Panc1 (cell line): ENCODE measurements at regions not wholly inside any gene's neighbourhood (a gene's known extent, or its start where the extent isn't known, plus 50 kb on each side); places are given as distances from the start of the nearest gene placed in this dataset.

Source experiments
- ATAC-seq: fragments of 200-7000 bp; cut with Tn5 transposase; 2 replicates; pipeline ENCODE4 v1.9.1; 2020; ENCODE audit warnings: mild to moderate bottlenecking, moderate library complexity
- BruUV-seq: library from RNA; stranded (reverse); fragments of 400-500 nt; replicated peaks from 2 replicates; lab custom pipeline; 2021; lab: Mats Ljungman, UMichigan
- CTCF ChIA-PET: fragments of 300-600 bp; sonication (Branson Sonifier 250); formaldehyde crosslinking; loops from one replicate; lab custom pipeline; 2022; ENCODE audit warnings: antibody characterized with exemption; lab: Charles Lee
- POLR2A ChIA-PET: fragments of 300-600 bp; sonication (Branson Sonifier 250); formaldehyde crosslinking; loops from one replicate; lab custom pipeline; 2022; ENCODE audit warnings: antibody characterized with exemption; lab: Charles Lee
- DNase-seq: peaks from one replicate; pipeline ENCODE4 v3.0.0-alpha.2; 2010; ENCODE audit warnings: low read depth, low spot score
- H3K27ac ChIP-seq: 2 replicates; pipeline ENCODE4 v1.5.1; 2011; ENCODE audit warnings: mild to moderate bottlenecking, low read length, inconsistent platforms
- H3K27me3 ChIP-seq: fragments of 200-500 bp; sonication (Bioruptor generic); 2 replicates; pipeline ENCODE4 v1.6.0; 2014; ENCODE audit warnings: low read length, inconsistent platforms; ENCODE audit not compliant: control insufficient read depth, insufficient read depth
- H3K36me3 ChIP-seq: fragments of 200-500 bp; sonication (Bioruptor generic); 2 replicates; pipeline ENCODE4 v1.5.1; 2014; ENCODE audit warnings: inconsistent platforms, mild to moderate bottlenecking, low read length, moderate library complexity; ENCODE audit not compliant: control insufficient read depth, insufficient read depth
- H3K4me1 ChIP-seq: 2 replicates; pipeline ENCODE4 v1.5.1; 2011; ENCODE audit warnings: inconsistent platforms, mild to moderate bottlenecking, low read length, moderate library complexity; ENCODE audit not compliant: control insufficient read depth, insufficient read depth
- H3K4me3 ChIP-seq, 2 experiments: 2 replicates each; pipeline ENCODE4 v1.5.1; 2011 to 2012; ENCODE audit warnings: low read depth in 2 of 2, low read length in 2 of 2, mild to moderate bottlenecking in 2 of 2, inconsistent platforms in 1 of 2, moderate library complexity in 1 of 2
- H3K9me3 ChIP-seq: fragments of 200-500 bp; sonication (Bioruptor generic); 2 replicates; pipeline ENCODE4 v1.5.1; 2014; ENCODE audit warnings: low read depth, mild to moderate bottlenecking, inconsistent platforms, low read length, moderate library complexity; ENCODE audit not compliant: control insufficient read depth, insufficient read depth
- POLR2AphosphoS5 ChIP-seq: IDR thresholded peaks from 2 replicates; pipeline ENCODE4 v1.6.1; 2012; ENCODE audit warnings: mild to moderate bottlenecking, low read depth, low read length, moderate library complexity
- REST ChIP-seq, 2 experiments: IDR thresholded peaks; 2 replicates each; pipeline ENCODE4 v1.6.1; 2011 to 2012; ENCODE audit warnings: low read depth in 2 of 2, control low read depth in 1 of 2, low read length in 1 of 2, mild to moderate bottlenecking in 1 of 2, moderate library complexity in 1 of 2; ENCODE audit not compliant: insufficient read depth in 1 of 2
- SIN3A ChIP-seq: IDR thresholded peaks from 2 replicates; pipeline ENCODE4 v1.6.1; 2012; ENCODE audit warnings: low read depth, mild to moderate bottlenecking, low read length, moderate library complexity, borderline replicate concordance; ENCODE audit not compliant: insufficient read depth
- TCF7L2 ChIP-seq: IDR thresholded peaks from 2 replicates; pipeline ENCODE4 v1.6.1; 2011; ENCODE audit warnings: mild to moderate bottlenecking, low read depth, low read length, inconsistent platforms
- in situ Hi-C: cut with HindIII; loops from 2 replicates; pipeline ENCODE4 v1.10.0; 2016; ENCODE audit warnings: low sequenced_read_pairs, low pct_unique_long_range_greater_than_20kb
- intact Hi-C: fragments of 100-400 bp; cut with micrococcal nuclease; formaldehyde crosslinking; loops from one replicate; pipeline ENCODE4 v1.10.0; 2022; ENCODE audit not compliant: unreplicated experiment
- TF ChIP-seq, protein P1 (sequence below): fragments of 450-650 bp; IDR thresholded peaks from 2 replicates; pipeline ENCODE4 v1.5.1; 2017; ENCODE audit warnings: mild to moderate bottlenecking

DNA sequence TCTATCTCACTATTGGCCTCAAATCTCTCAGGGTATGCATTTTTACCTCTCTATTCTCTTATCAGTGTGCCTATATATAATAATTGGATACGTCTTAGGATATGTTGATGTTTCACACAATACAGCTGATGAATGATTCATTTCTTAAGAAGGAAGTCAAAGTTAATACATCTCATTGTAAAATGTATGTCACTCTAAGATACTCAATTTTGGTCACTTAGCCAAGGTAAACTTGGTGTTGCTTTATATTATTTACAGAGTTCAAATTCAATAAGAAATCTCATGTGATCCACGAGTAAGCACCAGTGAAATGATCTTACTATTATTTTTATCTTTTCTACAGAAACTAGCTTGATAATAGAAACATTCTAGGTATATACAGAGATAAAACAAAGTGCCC lies 1266.5 kb downstream of the JRKL start:
- CTCF ChIA-PET, result no interaction called here
- TF ChIP-seq SIN3A (no peak), TCF7L2 (no peak), POLR2AphosphoS5 (no peak), REST (IDR thresholded peaks at IDR 0.05; ENCODE audit: insufficient read depth in 1 of 2, low read depth in 2 of 2, low read length in 1 of 2) (no peak)
- TF ChIP-seq, protein P1, sequence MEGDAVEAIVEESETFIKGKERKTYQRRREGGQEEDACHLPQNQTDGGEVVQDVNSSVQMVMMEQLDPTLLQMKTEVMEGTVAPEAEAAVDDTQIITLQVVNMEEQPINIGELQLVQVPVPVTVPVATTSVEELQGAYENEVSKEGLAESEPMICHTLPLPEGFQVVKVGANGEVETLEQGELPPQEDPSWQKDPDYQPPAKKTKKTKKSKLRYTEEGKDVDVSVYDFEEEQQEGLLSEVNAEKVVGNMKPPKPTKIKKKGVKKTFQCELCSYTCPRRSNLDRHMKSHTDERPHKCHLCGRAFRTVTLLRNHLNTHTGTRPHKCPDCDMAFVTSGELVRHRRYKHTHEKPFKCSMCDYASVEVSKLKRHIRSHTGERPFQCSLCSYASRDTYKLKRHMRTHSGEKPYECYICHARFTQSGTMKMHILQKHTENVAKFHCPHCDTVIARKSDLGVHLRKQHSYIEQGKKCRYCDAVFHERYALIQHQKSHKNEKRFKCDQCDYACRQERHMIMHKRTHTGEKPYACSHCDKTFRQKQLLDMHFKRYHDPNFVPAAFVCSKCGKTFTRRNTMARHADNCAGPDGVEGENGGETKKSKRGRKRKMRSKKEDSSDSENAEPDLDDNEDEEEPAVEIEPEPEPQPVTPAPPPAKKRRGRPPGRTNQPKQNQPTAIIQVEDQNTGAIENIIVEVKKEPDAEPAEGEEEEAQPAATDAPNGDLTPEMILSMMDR, result no peak
- in situ Hi-C loops, result no loop called here

GRCh38 chr11:97657852-97658251 lies 1268.0 kb downstream of the JRKL start:
- intact Hi-C loops (no loop called here), in situ Hi-C loops (no loop called here)
- no peak overlapping the region for H3K27ac ChIP-seq
- DNase-seq (no peak), ATAC-seq (no peak)
- no peaks in the 10 kb centered on the region; the same call in 1 of the 2 replicates for H3K9me3 ChIP-seq
- ChIA-PET CTCF (no interaction called here), POLR2A (no interaction called here)
- H3K4me3 ChIP-seq, result no peak overlapping the region
- no TSS peak for BruUV-seq
- no peaks in the 10 kb centered on the region for H3K36me3 ChIP-seq
- H3K4me1 ChIP-seq, result no peaks in the 10 kb centered on the region
- TF ChIP-seq REST (IDR thresholded peaks at IDR 0.05; ENCODE audit: insufficient read depth in 1 of 2, low read depth in 2 of 2, low read length in 1 of 2) (no peak), TCF7L2 (no peak), POLR2AphosphoS5 (no peak), SIN3A (no peak)
- TF ChIP-seq, protein P1, result no peak
- H3K27me3 ChIP-seq, result no peaks in the 10 kb centered on the region

More for the DNA sequence above, 1266.5 kb downstream of the JRKL start:
- no peak overlapping the region for H3K27ac ChIP-seq
- POLR2A ChIA-PET, result no interaction called here
- H3K27me3 ChIP-seq, result no peaks in the 10 kb centered on the region
- H3K36me3 ChIP-seq, result no peaks in the 10 kb centered on the region
- no peaks in the 10 kb centered on the region for H3K4me1 ChIP-seq
- BruUV-seq, result no TSS peak
- DNase-seq (no peak), ATAC-seq (no peak)
- H3K9me3 ChIP-seq, result no peaks in the 10 kb centered on the region; the same call in 1 of the 2 replicates
- intact Hi-C loops, result no loop called here
- no peak overlapping the region for H3K4me3 ChIP-seq
